IPS DF 4.7 (cell line): ENCODE measurements at regions not wholly inside any gene's neighbourhood (a gene's known extent, or its start where the extent isn't known, plus 50 kb on each side); places are given as distances from the start of the nearest gene placed in this dataset.
"Not testable (repeated sequence)": the region's sequence is repeated elsewhere in the genome, so short reads cannot be mapped to it uniquely, and the experiment has no call there.

Source experiments
- DNase-seq: peaks from one replicate; pipeline ENCODE4 v3.0.0-alpha.2; 2013; ENCODE audit warnings: low spot score; ENCODE audit errors: extremely low read depth

GRCh38 chr12:65675141-65675621 lies 149.1 kb upstream of the HMGA2 start:
- no peak for DNase-seq

DNA sequence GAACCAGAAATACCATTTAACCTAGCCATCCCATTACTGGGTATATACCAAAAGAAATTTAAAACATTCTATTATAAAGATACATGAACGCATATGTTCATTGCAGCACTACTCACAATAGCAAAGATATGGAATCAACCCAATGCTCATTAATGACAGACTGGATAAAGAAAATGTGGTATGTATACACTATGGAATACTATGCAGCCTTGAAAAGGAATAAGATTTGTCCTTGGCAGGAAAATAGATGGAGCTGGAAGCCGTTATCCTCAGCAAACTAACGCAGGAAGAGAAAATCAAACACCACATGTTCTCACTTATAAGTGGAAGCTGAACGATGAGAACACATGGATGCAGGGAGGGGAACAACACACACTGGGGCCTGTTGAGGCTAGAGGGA lies 146.1 kb upstream of the HMGA2 start:
- DNase-seq: not testable (repeated sequence)

DNA sequence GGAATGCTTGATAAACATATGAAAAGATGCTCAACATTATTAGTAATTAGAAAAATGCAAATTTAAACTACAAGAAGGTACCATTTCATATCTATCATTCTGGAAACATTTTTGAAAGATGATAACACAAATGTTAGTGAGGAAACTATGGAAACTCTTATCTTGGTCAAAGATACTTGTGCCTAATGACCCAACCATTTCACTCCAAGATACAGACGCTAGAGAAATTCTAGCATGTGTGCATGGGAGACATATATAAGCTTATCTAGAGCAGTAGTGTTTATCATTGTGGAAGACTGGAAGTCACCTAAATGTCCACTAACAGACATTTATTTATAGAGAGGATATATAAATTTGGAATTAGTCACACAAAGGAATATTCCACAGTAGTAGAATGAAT lies 143.1 kb upstream of the HMGA2 start:
- no peak for DNase-seq

- no peak for DNase-seq
Measured at GRCh38 chr12:65682112-65682511, 142.2 kb upstream of the HMGA2 start.

DNA sequence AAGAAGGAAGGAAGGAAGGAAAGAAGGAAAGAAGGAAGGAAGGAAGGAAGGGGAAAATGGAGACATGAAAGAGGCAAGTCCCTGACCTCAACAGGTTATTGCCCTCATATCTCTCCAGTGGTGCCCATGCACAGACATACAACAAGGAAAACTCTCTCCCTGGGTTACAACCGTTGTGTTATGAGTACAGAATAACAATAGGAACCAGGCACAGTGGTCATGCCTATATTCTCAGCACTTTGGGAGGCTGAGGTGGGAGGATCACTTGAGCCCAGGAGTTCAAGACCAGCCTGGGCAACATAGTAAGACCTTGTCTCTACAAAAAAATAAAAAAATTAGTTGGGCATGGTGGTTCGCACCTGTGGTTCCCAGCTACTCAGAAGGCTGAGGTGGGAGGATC lies 139.4 kb upstream of the HMGA2 start:
- DNase-seq: no peak

- DNase-seq: peak; percentile 28
Measured at GRCh38 chr12:65685514-65685913, 138.8 kb upstream of the HMGA2 start.

- DNase-seq: no peak
Measured at GRCh38 chr12:65689508-65689907, 134.8 kb upstream of the HMGA2 start.

GRCh38 chr12:65690477-65690876 lies 133.8 kb upstream of the HMGA2 start:
- no peak for DNase-seq

GRCh38 chr12:65694130-65694529 lies 130.2 kb upstream of the HMGA2 start:
- DNase-seq: no peak

DNA sequence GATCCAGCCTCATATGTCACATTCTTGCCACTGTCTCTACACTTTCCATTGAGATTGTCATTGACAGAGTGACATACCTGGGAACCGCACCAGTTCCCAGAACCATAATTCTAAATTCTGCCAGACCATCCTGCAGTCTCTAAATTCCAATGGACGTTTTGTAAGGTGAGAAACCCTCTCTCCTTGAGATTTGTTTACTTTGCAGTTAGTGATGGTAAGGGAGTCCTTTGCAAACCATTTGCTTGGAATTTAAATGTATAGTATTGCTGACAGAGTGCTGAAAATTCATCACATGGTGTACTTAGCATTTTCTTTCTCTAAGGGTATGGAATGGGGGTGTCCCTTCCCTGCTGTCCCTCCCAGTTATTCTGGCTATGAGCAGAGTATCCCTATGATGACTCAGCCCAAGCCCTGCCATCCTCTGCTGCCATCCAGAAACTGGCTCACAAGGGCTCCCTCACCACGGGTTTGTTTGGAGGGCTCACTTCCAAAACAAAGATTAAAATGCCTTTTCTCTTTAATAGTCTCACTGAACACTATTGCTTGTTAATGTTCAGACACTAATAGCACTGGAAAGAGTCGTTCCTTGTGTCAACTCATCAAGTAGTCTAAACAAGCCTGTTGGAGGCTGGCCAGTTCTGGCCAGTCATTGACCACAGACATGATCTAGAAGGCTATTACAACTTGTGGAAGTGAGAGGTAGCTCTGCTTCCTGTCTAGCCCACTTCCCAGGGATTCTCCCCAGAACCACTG lies 129.0 kb upstream of the HMGA2 start:
- DNase-seq: no peak

GRCh38 chr12:65696227-65696626 lies 128.1 kb upstream of the HMGA2 start:
- DNase-seq: no peak

GRCh38 chr12:65699251-65699650 lies 125.0 kb upstream of the HMGA2 start:
- no peak for DNase-seq

DNA sequence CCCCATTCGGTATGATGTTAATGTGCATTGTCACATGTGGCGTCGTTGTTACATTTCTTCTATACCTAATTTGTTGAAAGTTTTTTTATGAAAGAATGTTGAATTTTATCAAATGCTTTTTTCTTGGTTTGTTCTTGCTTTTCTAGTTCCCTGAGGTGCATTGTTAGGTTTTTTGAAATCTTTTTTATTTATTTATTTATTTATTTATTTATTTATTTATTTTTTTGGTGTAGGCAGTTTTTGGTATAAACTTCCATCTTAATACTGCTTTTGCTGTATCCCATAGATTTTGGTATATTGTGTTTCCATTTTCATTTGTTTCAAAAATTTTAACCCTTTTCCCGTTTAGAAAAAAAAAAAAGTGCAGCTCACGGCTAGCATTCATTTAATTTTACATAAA lies 121.1 kb upstream of the HMGA2 start:
- DNase-seq: no peak

DNA sequence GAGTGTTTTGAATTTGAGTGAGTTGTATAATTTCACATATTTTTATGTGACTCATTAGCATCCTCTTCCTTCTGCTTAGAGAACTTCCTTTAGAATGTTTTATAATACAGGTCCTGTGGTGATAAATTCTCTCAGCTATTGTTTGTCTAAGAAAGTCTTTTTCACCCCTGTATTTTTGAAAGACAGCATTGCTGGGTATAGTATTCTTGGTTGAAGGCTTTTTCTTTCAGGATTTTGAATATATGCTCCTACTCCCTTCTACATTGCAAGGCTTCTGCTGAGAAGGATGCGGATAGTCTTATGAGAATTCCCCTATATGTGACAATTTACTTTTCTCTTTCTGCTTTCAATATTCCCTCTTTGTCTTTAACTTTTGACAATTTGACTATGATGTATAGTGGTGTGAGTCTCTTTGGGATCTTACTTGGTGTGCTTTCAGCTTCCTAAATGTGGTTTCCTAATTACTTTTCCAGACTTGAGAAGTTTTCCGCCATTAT lies 118.9 kb upstream of the HMGA2 start:
- no peak for DNase-seq

DNA sequence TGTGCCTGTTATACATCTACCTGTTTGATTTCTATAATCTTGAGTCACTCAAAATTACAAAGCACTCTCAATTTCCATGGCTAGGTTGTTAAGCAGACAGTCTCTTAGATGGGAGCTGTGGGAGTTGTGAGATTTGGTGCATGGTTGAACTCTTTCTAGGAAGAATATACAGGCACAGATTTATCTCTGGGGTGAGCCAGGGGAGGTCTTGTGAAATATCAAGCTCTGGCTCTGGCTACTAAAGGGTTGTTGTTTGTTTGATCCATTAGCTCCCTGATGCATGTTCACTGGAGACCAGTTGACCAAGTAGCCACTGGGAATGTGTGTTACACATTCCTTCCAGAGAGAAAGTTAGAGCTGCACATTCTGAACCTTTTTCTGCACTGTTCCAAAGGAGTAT lies 117.2 kb upstream of the HMGA2 start:
- DNase-seq: no peak

DNA sequence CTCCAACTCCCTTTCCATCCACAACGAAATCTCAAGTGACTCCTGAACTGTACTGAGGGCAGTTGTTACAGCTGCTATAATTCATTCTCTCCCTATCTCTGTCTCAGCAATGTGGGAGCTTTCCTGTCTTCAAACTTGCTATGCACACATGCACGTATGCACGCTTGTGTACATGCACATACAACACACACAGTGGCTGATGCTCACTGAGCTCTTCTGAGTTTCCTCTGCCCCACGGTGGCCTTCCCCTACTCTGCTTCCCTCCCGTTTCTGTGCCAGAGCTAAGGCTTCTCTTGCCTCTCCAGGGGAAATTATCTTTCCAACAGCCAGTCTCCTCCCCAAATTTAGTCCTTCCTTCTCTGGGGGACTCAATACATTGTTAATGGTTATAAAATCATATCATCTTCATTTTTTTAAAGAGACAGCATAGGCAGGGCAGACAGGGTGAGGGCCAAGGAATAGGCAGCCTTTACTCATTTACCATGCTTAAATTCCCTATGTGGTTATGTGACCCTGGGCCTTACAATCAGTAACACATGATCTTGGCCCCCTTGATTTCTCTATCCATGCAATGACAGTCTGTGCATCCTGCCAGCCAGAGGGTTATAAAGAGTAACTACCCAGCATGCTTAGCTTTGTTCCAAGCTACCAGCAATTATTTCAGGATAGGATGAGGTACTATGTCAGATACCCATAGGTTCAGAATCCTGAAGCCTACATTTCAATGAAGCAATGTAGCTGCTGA lies 111.9 kb upstream of the HMGA2 start:
- no peak for DNase-seq

GRCh38 chr12:65715961-65716360 lies 108.3 kb upstream of the HMGA2 start:
- DNase-seq: no peak

DNA sequence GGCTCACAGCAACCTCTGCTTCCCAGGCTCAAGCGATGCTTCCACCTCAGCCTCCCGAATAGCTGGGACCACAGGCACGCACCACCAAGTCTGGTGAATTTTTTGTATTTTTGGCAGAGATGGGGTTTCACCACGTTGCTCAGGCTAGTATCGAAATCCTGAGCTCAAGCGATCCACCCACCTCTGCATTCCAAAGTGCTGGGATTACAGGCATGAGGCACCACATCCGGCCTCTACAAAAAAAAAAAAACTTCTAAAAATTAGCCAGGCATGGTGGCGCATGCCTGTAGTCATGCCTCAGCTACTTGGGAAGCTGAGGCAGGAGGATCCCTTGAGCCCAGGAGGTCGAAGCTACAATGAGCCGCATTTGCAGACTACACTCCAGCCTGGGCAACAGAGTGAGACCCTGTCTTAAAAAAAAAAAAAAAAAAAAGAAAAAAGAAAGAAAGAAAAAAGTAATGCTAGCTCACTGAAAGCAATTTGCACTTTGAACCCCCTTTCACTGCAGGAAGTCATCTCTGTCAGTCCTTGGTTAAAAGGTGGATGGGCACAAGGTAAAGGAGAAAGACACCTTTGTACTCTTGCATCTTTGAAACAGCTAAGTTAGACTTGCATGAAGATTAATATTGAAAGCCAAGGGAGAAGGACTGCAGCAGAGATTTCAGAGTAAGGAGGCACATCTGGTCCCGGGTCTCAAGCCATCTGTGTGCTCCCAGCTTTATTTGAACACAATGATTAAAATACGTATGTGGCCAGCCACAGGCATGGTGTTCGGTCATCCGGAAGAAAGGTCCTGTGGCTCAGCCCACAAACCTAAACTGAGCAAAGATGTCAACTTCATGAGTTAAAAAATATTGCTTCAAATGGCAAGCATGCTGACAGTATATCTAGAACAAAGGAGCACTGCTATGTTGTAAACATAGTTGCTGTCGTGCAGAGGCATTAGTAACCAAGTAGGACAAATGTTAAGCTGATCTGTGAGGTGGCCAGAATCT lies 103.8 kb upstream of the HMGA2 start:
- no peak for DNase-seq

- DNase-seq: no peak
Measured at GRCh38 chr12:65721541-65722190, 102.6 kb upstream of the HMGA2 start.

GRCh38 chr12:65725376-65725775 lies 98.9 kb upstream of the HMGA2 start:
- no peak for DNase-seq

- DNase-seq: no peak
Measured at GRCh38 chr12:65728455-65728847, 95.8 kb upstream of the HMGA2 start.
